GM19043 (cell line): ENCODE measurements at regions not wholly inside any gene's neighbourhood (a gene's known extent, or its start where the extent isn't known, plus 50 kb on each side); places are given as distances from the start of the nearest gene placed in this dataset.
A peak's percentile ranks its signal among the peaks of the same experiment; 100 is the strongest.

ENCODE experiments used
- ATAC-seq: cut with Tn5 transposase; IDR thresholded peaks from one replicate; pipeline ENCODE4 v1.9.1; 2021; ENCODE audit warnings: low read depth; ENCODE audit not compliant: unreplicated experiment

- ATAC-seq: no peak
Observed at GRCh38 chr9:99573085-99573484, 248.6 kb upstream of the NR4A3 start.

DNA sequence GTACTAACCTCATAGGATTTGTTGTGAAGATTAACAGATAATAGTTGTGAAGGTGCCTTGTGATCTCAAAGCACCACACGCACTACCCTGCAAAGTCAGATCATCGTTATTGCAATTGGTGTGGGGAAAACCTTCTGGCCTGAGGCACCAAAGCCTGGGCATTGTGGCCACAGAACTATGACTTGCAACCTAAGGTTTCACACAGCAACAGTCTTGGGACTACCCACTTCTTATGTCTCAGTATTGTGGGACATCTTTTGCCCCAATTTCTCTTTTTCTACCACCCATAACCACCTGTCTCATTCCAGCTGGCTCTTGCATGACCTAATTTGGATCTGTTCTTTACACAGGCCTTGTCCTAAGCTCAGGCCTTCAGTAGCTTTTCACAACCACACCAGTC lies 247.8 kb upstream of the NR4A3 start:
- no peak for ATAC-seq

- no peak for ATAC-seq
Observed at GRCh38 chr9:99576002-99576401, 245.7 kb upstream of the NR4A3 start.

DNA sequence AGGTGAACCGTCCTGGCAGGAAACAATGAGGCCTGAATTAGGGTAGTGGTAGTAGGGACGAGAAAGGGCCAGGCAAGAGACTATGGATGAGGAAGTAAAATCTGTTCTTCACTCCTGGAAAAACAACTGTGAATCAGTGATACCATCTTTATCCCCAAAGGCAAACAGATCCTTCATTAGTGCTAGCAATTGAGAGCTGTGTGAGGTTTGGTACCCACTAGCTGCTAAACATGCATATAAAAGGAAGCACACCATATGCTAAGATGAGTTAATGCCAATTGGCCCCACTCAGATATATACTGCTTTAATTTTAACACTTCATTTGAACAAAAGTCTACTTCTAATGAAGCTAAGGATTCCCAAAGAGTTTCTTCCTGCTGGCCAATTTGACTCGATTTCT lies 244.8 kb upstream of the NR4A3 start:
- no peak for ATAC-seq

DNA sequence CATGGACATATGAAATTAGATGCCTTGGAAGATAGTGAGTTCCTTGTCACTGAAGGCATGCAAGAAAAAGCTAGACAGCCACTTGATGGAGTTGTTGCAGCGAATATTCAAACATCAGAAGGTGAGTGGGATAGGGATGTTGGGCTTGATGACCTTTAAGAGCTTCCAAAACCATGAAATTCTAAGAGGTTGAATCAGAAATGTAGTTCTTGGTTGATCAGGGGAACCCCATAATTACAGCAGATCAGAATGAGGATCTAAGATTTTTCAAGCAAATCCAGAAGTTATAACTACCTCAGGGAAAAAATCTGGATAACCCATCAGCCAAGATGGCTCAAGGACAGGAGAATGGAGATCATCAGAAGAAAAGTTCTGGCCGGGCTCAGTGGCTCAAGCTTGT lies 244.3 kb upstream of the NR4A3 start:
- ATAC-seq: no peak

DNA sequence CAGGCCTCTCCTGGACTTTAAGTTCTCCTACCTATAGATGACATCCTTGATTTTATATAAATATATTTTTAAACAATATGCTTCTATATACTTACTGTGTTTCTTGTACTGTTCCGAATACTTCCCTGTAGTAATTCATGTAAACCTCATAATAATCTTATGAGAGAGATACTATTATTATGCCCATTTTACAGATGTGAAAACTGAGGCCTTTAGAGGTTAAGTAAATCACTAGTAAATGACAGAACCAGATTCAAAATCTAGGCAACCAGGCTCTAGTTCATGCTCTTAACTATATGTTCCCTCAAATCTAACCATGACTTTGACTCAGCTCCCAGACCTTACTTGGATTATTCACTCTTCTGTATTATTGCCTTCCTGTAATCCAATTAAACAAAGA lies 243.0 kb upstream of the NR4A3 start:
- no peak for ATAC-seq

DNA sequence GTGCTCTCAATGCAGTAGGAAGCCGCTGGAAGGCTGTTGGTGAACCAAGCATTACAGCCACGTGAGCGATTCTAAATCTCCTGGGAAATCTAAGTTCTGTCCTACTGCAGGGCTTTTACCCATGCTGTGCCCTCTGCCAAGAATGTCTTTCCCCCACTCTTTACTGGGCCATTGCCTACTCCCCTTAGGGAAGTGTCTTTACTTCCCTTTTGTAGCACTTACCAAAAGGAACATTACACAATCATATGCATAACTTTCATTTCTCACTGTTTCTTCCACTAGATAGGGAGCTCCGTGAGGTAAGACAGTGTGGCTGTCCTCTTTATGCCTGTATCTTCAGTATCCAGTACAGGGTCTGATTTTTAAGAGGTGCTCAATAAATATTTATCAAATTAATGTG lies 241.7 kb upstream of the NR4A3 start:
- ATAC-seq: no peak

- no peak for ATAC-seq
Observed at GRCh38 chr9:99582814-99583213, 238.9 kb upstream of the NR4A3 start.

DNA sequence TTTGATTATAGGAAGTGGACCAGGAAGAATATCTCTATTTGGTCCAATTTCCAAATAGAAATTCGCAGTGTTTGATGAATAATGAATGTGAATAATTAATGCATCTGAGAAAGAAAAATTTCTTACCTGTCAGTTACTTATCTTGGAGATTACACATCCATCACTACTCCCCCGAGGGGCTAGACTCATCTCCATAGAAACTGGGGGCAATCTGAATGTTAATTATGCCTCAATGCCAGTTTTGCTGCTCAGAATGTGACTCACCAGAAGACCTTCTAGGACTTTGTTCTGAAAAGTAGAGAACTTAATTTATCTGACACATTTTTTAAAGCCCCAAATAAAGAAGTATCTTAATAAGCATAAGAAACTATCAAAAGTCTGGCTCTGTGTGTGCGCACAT lies 233.4 kb upstream of the NR4A3 start:
- no peak for ATAC-seq

GRCh38 chr9:99588747-99589146 lies 232.9 kb upstream of the NR4A3 start:
- no peak for ATAC-seq

DNA sequence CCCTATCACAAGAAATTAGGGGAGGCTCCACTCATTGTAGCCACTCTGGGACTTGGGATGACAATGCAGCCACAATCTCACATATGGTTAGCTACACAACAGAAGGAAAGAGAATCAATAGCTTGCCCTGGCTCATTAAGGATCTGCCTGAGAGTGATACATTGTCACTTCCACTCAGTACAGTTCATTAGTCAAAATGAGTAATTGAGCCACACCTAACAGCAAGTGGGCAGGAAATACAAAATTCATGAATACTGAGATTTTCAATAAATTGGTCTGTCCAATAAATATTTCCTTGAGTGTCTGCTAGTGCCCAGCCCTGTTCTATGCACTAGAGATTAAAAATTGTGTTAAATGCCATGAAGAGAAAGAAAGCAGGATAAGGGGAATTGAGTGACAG lies 231.3 kb upstream of the NR4A3 start:
- no peak for ATAC-seq

GRCh38 chr9:99590840-99591239 lies 230.8 kb upstream of the NR4A3 start:
- ATAC-seq: no peak

GRCh38 chr9:99591770-99592169 lies 229.9 kb upstream of the NR4A3 start:
- no peak for ATAC-seq

DNA sequence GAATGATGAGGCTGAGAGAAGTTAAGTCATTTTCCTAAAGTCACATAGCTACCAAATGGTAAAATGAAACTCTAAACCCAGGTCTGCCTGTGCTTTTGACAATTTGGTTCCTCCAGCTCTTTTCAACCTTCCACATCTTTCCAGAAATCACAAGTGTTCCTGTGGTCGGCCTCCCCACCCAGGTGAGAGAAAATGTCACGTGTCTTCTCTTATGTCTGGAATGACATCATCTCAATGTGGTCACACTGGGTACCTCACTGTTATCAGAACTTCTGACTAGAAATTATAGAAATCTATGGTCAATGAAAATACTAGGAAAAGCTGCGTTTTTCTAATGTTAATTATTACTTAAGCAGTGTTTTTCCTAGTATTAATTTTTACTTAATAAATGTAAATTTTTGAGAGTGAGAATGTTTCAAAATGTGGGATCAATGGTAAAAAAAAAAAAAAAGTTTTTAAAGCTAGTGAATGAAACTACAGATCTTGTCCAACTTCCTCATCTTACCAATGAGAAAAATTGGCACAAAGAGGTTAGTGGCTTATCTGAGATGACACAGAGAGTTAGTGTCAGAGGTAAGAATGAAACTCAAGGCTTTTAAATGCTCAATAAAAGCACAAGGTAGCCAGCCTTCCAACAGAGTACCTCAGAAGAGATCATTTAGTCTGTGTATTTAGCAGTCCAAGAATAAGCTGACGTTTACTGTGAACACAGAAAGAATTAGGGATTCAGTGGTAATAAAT lies 228.7 kb upstream of the NR4A3 start:
- no peak for ATAC-seq

- no peak for ATAC-seq
Observed at GRCh38 chr9:99593610-99594009, 228.1 kb upstream of the NR4A3 start.

GRCh38 chr9:99594056-99594780 lies 227.5 kb upstream of the NR4A3 start:
- no peak for ATAC-seq

DNA sequence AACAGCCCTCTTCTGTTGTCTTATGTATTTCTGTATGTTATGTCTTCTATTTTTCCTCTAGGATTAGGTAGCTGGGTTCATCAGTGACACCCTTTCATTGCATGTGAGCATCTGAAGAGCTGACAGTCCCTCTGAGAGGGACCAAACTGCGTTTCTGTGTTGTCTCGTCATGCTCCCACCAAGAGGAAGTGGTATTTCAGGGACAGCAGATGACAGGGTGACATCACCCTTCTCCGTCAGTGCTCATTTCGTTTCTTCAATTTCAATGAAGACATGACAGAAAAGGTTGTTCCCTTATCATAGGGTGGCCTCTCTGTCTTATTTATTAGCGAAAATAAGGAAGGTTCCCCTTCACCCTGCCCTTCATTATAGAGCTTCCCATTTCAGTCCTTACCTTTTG lies 225.9 kb upstream of the NR4A3 start:
- peak; percentile 56 for ATAC-seq

DNA sequence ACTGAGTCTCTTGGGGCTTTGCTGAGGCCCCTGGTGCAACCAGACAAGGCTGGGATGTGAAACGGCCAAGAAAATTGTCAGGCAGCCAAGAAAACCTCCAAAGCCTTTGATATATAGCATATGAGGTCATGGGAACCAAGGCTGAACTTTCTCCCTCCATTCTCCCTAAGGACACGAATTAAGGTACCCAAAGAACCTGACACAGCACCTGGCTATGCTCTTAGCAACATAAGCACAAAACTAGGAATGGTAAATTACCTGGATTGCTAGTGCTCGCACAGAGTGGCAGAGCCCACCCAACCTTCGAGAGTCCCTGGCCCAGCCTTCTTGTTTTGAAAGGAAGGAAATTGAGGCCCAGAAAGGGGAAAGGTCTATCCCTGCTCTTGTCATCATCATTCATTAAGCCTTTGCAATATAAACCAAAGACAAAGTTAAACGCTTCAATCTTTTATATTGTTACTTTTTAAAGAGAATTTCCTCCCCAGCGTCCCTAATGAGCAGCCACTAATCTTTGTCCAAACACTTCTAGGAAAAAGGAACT lies 220.0 kb upstream of the NR4A3 start:
- no peak for ATAC-seq

GRCh38 chr9:99602854-99603253 lies 218.8 kb upstream of the NR4A3 start:
- ATAC-seq: no peak

DNA sequence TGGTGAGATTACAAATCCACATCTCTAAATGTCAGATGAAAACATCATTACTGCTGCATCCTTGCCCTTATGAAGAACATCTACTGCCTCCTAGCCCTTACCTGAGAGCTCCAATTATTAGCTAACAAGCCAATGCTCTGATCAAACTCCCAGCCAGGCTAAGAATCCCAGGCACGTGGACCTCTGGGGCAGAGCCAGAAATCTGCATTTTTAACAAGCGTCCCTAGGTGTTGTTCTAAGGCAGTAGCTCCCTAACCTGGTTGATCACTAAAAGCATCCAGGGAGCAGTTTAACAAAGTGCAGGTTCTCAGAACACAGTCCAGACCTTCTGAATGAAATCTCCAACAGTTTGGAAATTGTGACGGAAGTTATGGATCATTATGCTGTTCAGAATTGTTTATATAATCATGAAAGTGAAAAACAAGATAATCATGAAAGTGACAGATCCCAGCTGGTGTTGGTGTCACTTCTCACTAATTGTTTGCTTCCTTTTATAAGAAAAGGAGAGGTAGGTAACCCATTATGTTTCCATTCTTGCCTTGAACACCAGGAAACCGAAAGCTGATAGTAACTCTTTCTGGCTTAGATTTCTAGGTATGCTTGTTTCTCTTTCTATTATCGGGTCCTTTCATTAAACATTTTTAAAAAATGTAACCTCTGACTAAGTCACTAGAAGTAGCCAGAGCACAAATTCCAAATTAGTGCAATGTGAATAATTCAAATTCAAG lies 216.5 kb upstream of the NR4A3 start:
- no peak for ATAC-seq

DNA sequence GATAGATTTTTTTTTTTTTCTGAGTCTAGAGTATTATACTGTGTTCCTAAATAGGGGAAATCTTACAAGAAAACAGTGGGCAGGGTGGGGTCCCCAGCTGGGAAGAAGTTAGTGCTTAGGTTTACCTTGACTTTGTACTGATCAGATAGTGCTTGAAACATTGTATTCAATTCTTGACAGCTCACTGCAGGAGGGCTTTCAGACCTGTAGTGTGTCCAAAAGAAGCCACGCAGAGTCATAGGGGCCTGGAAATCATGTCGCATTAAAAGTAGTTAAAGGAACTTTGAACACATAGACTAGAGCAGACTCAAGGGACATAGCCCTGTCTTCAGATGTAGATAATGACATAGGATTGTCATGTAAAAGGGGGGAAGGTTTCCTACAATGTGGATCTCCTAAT lies 215.4 kb upstream of the NR4A3 start:
- no peak for ATAC-seq
